ENCODE measurements at regions not wholly inside any gene's neighbourhood (a gene's known extent, or its start where the extent isn't known, plus 50 kb on each side); places are given as distances from the start of the nearest gene placed in this dataset.

GRCh38 chr18:77487951-77488740 lies 238.5 kb downstream of the GALR1 start:
- in situ Hi-C loops (cut with MboI; ENCODE audit: low pct_unique_long_range_greater_than_20kb, low sequenced_read_pairs, unreplicated experiment), result no loop called here
- no peak for TF ChIP-seq CTCF (IDR thresholded peaks at IDR 0.05; ENCODE audit: extremely low read depth, insufficient read depth, missing control alignments)
- no peak for DNase-seq (ENCODE audit: low spot score)

- no peak for DNase-seq (ENCODE audit: low spot score)
- in situ Hi-C loops (cut with MboI; ENCODE audit: low pct_unique_long_range_greater_than_20kb, low sequenced_read_pairs, unreplicated experiment), result no loop called here
- no peak for TF ChIP-seq CTCF (IDR thresholded peaks at IDR 0.05; ENCODE audit: extremely low read depth, insufficient read depth, missing control alignments)
Observed at GRCh38 chr18:77495079-77495478, 245.4 kb downstream of the GALR1 start.

GRCh38 chr18:77495982-77496690 lies 246.5 kb downstream of the GALR1 start:
- no peak for TF ChIP-seq CTCF (IDR thresholded peaks at IDR 0.05; ENCODE audit: extremely low read depth, insufficient read depth, missing control alignments)
- DNase-seq (ENCODE audit: low spot score), result no peak
- in situ Hi-C loops (cut with MboI; ENCODE audit: low pct_unique_long_range_greater_than_20kb, low sequenced_read_pairs, unreplicated experiment), result no loop called here

- no peak for DNase-seq (ENCODE audit: low spot score)
- in situ Hi-C loops (cut with MboI; ENCODE audit: low pct_unique_long_range_greater_than_20kb, low sequenced_read_pairs, unreplicated experiment), result no loop called here
- no peak for TF ChIP-seq CTCF (IDR thresholded peaks at IDR 0.05; ENCODE audit: extremely low read depth, insufficient read depth, missing control alignments)
Observed at GRCh38 chr18:77501266-77501665, 251.6 kb downstream of the GALR1 start.

GRCh38 chr18:77505499-77505898 lies 255.9 kb downstream of the GALR1 start:
- no peak for DNase-seq (ENCODE audit: low spot score)
- in situ Hi-C loops (cut with MboI; ENCODE audit: low pct_unique_long_range_greater_than_20kb, low sequenced_read_pairs, unreplicated experiment), result no loop called here
- no peak for TF ChIP-seq CTCF (IDR thresholded peaks at IDR 0.05; ENCODE audit: extremely low read depth, insufficient read depth, missing control alignments)

- no peak for DNase-seq (ENCODE audit: low spot score)
- in situ Hi-C loops (cut with MboI; ENCODE audit: low pct_unique_long_range_greater_than_20kb, low sequenced_read_pairs, unreplicated experiment), result no loop called here
- TF ChIP-seq CTCF (IDR thresholded peaks at IDR 0.05; ENCODE audit: extremely low read depth, insufficient read depth, missing control alignments), result no peak
Observed at GRCh38 chr18:77512152-77512551, 262.5 kb downstream of the GALR1 start.
